WERI-Rb-1 (cell line): ENCODE measurements at regions not wholly inside any gene's neighbourhood (a gene's known extent, or its start where the extent isn't known, plus 50 kb on each side); places are given as distances from the start of the nearest gene placed in this dataset.
A peak's percentile ranks its signal among the peaks of the same experiment; 100 is the strongest.

Experiments used
- DNase-seq: peaks from one replicate; pipeline ENCODE4 v3.0.0-alpha.2; 2020
- H3K27ac ChIP-seq: fragments of 250-450 bp; sonication (Bioruptor Pico); 2 replicates; pipeline ENCODE4 v1.5.1; 2020; ENCODE audit warnings: mild to moderate bottlenecking, moderate library complexity
- H3K27me3 ChIP-seq: fragments of 250-450 bp; sonication (Bioruptor Pico); 2 replicates; pipeline ENCODE4 v1.5.1; 2021; ENCODE audit warnings: mild to moderate bottlenecking, low read depth, moderate library complexity; ENCODE audit not compliant: insufficient read depth, severe bottlenecking
- H3K36me3 ChIP-seq: fragments of 250-450 bp; sonication (Bioruptor Pico); 2 replicates; pipeline ENCODE4 v1.5.1; 2020; ENCODE audit warnings: mild to moderate bottlenecking, moderate library complexity
- H3K4me3 ChIP-seq: 2 replicates; pipeline ENCODE4 v1.5.1; 2011; ENCODE audit warnings: low read depth, mild to moderate bottlenecking, control low read depth, low read length
- H3K9me3 ChIP-seq: fragments of 250-450 bp; sonication (Bioruptor Pico); 2 replicates; pipeline ENCODE4 v1.5.1; 2021; ENCODE audit warnings: mild to moderate bottlenecking, moderate library complexity; ENCODE audit not compliant: severe bottlenecking
- CTCF ChIP-seq: IDR thresholded peaks from 2 replicates; pipeline ENCODE4 v1.5.1; 2011; ENCODE audit warnings: low read depth, mild to moderate bottlenecking, control low read depth, inconsistent platforms, low read length

GRCh38 chr2:129378186-129378585, 601.3 kb upstream of the RAB6C start:
- TF ChIP-seq CTCF: no peak
- H3K36me3 ChIP-seq: no peaks in the 10 kb centered on the region
- H3K9me3 ChIP-seq: peaks cover 2% of the 10 kb centered on the region
- H3K27ac ChIP-seq: no peak overlapping the region
- DNase-seq: no peak
- H3K27me3 ChIP-seq: no peaks in the 10 kb centered on the region
- H3K4me3 ChIP-seq: no peak overlapping the region

DNA sequence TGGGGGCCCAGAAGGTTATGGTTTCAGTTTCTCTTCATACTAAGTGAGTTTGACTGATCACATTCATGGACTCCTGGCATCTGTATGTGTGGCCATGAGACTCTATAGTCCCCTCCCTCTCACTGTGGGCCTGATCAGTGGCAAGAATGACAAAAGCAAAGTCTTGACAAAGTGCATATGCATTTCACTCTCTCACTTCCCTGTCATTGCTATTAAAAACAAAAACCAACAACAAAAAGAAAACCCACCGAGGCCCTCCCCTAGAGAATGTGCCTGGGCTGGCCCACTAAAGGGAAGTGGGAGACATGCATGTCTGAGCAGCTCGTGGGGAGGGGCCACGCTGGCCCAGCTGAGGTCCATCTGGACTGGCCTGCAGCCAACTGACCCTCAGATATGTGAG, 600.1 kb upstream of the RAB6C start:
- no peaks in the 10 kb centered on the region for H3K27me3 ChIP-seq
- peaks cover 2% of the 10 kb centered on the region for H3K9me3 ChIP-seq
- no peak for DNase-seq
- no peaks in the 10 kb centered on the region for H3K36me3 ChIP-seq
- H3K4me3 ChIP-seq: no peak overlapping the region
- H3K27ac ChIP-seq: no peak overlapping the region
- TF ChIP-seq CTCF: no peak

DNA sequence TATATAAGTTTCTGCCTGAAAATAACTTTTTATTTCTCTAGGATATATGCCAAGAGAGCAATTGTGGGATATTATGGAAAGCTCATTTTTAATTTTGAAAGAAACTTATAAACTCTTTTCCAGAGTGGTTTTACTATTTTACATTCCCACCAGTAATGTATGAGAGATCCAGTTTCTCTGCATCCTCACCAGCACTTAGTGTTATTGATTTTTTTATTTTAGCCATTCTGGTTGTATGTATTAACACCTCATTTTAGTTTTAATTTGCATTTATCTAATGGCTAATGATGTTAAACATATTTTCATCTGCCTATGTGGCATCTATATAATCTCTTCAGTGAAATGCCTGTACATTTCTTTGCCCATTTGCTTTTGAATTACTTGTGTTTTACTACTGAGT, 597.7 kb upstream of the RAB6C start:
- no peak for DNase-seq
- Histone ChIP-seq H3K4me3 (no peak overlapping the region), H3K27ac (no peak overlapping the region), H3K9me3 (peaks cover 2% of the 10 kb centered on the region), H3K36me3 (no peaks in the 10 kb centered on the region), H3K27me3 (no peaks in the 10 kb centered on the region)
- no peak for TF ChIP-seq CTCF

DNA sequence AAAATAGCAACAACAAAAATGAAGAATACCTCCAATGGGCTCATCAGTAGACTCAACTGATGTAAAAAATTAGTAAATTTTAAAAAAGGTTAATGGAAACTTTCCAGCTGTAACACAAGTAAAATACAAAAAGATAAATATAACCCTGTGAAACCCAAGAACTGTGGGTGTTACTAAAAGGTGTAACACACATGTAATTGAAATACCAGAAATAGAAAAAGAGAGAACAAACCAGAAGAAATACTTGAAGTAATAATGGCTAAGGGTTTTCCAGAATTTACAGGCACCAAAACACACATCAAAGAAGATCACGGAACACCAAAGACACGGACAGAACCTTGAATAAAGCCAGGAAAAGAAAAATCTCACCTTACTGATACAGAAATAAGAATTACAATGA, 590.6 kb upstream of the RAB6C start:
- Histone ChIP-seq H3K9me3 (no peaks in the 10 kb centered on the region), H3K4me3 (no peak overlapping the region), H3K27me3 (no peaks in the 10 kb centered on the region), H3K27ac (no peak overlapping the region), H3K36me3 (no peaks in the 10 kb centered on the region)
- TF ChIP-seq CTCF: no peak
- DNase-seq: no peak

DNA sequence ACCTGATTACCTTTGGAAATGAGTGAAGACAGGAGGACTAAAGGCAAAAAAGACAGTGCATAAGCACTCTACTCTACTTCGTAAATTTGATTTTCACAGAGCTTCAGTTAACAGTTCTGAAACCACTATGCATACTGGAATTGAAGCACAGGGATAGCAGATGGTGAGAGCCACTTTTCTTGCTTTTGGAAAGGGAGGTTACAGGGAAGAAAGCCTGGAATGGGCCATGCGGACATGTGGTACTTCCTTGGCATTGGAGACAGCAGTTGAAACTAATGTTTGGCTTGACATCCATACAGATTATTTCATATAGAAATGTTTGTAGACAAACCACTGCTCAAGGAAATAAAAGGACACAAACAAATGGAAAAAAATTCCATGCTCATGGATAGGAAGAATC, 585.6 kb upstream of the RAB6C start:
- TF ChIP-seq CTCF: no peak
- H3K4me3 ChIP-seq: no peak overlapping the region
- H3K36me3 ChIP-seq: no peaks in the 10 kb centered on the region
- no peak overlapping the region for H3K27ac ChIP-seq
- H3K27me3 ChIP-seq: no peaks in the 10 kb centered on the region
- no peak for DNase-seq
- H3K9me3 ChIP-seq: no peaks in the 10 kb centered on the region

DNA sequence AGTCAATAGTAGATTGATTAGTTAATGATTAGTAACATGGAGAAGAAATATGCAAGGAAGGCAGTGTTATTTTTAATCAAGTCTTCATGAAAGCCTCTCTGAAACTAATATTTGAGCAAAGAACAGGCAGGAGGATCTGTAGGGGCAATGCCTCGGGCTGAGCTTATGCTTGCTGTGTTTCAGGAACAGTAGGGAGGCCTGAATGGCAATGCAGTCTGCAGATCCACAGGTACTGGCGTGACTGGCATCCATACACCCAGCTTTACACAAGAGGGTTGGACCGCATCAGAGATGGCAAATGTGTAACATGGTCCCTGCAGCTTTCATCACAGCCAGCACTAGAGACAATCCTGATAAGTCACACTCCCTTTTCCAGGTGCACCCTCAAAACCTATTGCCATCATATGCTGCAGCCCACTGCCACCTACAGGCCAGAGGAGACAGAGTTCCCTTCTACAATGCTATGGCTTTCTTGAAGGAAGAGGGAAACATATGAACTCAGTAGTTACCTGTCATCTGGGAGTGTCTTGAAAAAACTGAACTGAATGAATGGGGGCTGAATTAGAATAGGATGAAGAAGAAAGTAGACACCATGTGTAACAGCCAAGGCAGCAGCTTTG, 582.4 kb upstream of the RAB6C start:
- H3K27ac ChIP-seq: no peak overlapping the region
- DNase-seq: peak; percentile 65
- no peak overlapping the region for H3K4me3 ChIP-seq
- H3K36me3 ChIP-seq: no peaks in the 10 kb centered on the region
- no peaks in the 10 kb centered on the region for H3K9me3 ChIP-seq
- no peaks in the 10 kb centered on the region for H3K27me3 ChIP-seq
- peak; percentile 81 for TF ChIP-seq CTCF
